Stimulated activated CD4-positive, alpha-beta T cell treated with anti-CD3 and anti-CD28 coated beads, Interleukin-2, amount 100 ng/mL, for 48 hours (primary cell): ENCODE measurements at regions not wholly inside any gene's neighbourhood (a gene's known extent, or its start where the extent isn't known, plus 50 kb on each side); places are given as distances from the start of the nearest gene placed in this dataset.
"Not testable (repeated sequence)": the region's sequence is repeated elsewhere in the genome, so short reads cannot be mapped to it uniquely, and the experiment has no call there.

Experiments used
- DNase-seq, 2 donors: peaks; one replicate each; pipeline ENCODE4 v3.0.0-alpha.2; 2020

GRCh38 chr12:90682398-90682797, 272.6 kb downstream of the CCER1 start:
- DNase-seq = no peak

- no peak for DNase-seq
Measured at GRCh38 chr12:90679674-90680073, 275.3 kb downstream of the CCER1 start.

DNA sequence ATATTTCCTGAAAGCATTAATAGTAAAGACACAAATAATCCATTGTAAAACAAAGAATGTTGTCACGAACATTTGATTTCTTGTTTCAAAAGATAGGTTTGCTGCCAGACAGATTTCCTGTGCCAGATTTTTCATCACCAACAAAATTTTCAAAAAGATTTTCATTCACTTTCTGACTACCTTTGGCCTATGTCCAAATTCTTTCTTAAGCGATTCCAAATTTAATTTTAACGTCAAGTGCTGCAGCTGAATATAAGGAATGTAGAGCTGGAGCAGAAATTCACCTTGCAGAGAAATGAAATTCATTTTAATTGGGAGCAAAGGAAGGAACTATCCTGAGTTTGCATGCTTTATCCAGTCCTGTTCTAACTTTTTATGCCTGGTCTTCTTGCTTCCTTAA, 277.4 kb downstream of the CCER1 start:
- DNase-seq = no peak

- DNase-seq = no peak
Measured at GRCh38 chr12:90677055-90677454, 277.9 kb downstream of the CCER1 start.

- DNase-seq = no peak
Measured at GRCh38 chr12:90675106-90675505, 279.9 kb downstream of the CCER1 start.

- DNase-seq = no peak
Measured at GRCh38 chr12:90672081-90672480, 282.9 kb downstream of the CCER1 start.

DNA sequence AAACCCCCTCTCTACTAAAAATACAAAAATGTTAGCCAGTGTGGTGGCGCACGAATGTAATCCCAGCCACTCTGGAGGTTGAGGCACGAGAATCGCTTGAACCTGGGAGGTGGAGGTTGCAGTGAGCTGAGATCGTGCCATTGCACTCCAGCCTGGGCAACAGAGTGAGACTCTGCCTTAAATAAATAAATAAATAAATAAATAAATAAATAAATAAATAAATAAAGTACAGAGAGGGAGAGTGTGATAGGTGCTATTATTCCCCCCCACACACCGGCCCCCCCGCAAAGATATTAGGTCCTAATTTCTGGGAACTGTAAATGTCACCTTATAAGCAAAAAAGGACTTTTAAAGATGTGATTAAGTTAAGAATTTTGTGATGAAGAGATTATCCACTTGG, 291.0 kb downstream of the CCER1 start:
- not testable (repeated sequence) for DNase-seq

- no peak for DNase-seq
Measured at GRCh38 chr12:90659060-90659459, 295.9 kb downstream of the CCER1 start.

DNA sequence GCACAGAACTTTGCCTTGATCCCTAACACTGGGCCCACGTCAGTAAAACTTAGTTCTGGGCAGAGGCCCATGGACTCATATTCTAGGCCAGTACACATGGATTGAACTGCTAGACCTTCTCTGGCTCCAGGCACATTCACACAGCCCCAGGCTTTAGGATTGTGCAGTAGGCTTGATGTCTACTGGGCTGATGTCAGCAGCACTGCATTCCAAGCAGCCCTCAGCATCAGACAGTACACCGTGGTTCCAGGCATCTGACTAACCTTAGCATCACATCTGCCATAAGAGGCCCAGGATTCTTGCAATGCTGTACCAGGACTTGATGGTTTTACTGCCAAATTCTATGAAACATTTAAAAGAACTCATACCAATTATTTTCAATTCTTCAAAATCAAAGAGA, 301.9 kb downstream of the CCER1 start:
- no peak for DNase-seq

GRCh38 chr12:90652280-90652679, 302.7 kb downstream of the CCER1 start:
- no peak for DNase-seq

GRCh38 chr12:90645181-90645580, 309.8 kb downstream of the CCER1 start:
- no peak for DNase-seq

DNA sequence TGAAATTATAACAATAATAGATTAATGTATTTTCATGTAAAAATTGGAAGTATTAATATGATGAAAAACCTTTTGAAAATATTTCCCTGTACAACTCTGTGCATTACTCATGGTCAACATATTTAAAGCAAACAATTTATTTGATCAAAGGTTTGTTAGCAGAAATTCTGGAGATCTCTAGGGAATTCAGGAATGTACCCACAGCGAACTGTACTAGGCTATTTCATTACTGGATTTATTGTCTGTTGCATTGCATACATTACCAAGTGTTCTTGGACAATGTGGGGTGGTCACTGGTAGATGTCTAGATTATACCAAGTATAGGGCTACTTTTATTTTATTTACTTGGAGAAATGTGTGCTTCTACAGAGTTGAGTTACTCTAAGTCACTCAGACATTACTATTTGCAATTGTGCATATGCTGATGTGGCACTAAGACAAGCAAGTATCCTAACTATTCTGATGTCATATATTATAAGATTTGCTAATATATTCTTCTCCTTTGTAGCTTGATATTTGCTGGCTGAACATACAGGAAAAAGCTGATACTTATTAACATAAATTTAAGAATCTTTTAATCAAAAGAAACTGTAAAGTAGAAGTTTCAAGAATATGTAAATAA, 323.3 kb downstream of the CCER1 start:
- DNase-seq = no peak

DNA sequence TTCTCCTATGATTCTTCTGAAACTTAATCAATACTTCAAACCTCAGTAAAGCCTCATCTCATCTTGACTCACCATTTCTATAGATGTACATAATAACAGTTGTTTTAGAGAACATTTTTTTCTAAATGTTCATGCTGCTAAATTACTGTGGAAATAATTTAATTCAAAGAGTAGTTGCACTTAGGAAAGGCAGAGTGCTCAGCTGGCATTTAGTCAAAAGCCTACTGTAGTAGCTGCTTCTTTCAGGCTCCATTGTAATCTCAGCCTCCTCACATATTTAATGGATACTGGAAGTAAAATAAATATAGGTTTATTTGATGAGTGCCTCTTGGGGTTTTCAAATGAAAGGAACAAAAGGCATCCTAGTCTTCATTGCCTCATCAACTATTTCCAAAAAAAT, 325.0 kb downstream of the CCER1 start:
- DNase-seq = no peak

DNA sequence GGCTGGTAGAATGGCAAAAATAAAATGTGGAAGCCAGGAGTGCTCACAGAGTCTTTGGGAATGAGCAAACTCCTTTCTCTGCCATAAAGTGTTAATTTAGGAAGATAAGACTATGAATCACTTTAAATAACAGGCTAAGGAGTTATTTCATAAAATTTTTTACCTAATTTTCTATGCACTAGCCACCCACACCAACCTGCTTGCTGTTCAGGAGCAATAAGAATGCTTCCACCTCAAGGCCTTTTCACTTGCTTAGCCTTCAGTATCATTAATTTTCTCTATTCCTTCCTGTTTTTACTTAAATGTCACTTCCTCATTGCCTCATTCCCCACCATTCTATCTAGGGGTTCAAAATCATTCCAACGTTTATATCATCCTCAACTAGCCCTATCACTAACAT, 326.8 kb downstream of the CCER1 start:
- DNase-seq = no peak

DNA sequence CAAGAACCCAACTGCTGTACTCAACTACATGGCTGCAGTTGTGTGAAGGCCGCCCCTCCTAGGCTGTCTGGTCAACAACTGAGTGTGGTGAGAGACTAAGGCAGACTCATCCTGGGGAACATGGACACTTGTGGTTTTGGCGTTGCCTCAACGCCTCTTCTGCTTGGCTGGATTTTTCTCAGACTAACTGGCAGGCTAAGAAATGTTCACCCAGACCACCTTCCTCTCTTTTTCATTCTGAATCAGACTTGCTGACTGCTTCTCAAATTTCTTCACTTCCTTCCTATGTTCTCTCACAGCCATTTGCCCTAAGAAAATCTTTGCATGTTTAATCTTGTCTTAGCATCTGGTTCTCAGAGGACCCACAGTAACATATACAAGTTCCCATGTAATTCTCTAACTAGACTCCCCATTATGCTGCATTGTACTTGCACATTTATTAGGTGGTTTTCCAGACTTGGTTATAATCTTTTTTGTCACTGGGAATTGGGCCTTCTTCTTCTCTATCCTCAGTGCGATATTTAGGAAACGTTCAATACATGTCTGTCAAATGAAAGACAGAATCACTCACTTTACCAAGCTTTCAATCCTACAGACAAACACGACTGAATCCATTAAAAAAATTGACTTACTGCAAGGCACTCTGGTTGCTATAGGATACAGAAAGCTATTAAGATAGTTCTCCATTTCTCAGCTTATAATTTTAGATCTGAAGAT, 327.6 kb downstream of the CCER1 start:
- DNase-seq = no peak

- DNase-seq = no peak
Measured at GRCh38 chr12:90622431-90622830, 332.5 kb downstream of the CCER1 start.

DNA sequence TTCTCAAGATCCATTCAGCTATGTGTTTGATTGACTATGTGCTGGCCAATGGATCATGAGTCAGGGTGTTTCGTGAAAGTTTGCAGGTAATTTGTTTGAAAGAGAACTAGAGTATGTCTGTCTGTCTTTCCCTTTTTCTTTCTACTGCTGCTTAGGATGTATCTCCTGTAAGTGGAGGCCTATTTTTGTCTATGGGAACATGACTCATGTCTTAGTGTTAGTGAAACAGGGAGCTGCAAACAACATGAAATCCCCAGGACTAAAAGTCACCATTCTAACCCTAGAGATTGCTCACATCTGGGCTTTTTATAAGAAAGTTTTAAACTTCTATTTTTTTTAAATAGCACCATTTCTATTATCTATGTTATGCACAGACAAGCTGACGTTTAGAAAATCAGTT, 333.0 kb downstream of the CCER1 start:
- no peak for DNase-seq

- DNase-seq = no peak
Measured at GRCh38 chr12:90619943-90620342, 335.0 kb downstream of the CCER1 start.

GRCh38 chr12:90618586-90618985, 336.4 kb downstream of the CCER1 start:
- DNase-seq = no peak

DNA sequence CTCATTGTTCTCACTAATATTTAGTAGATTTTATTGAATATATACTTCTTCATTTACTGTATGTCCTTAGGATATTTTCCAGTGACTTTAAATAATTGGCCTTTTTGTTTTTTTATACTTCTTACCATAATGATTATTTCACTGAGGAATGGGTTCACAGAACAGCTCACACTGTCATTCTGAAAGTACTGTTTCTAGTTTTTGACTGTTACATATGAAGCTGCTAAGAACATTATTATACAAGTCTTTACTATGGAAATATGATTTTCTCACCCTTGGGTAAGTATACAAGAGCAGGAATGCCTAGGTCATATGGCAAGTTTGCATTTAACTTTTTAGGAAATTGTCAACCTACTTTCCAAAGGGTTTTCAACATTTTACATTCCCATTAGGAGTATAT, 343.1 kb downstream of the CCER1 start:
- no peak for DNase-seq

DNA sequence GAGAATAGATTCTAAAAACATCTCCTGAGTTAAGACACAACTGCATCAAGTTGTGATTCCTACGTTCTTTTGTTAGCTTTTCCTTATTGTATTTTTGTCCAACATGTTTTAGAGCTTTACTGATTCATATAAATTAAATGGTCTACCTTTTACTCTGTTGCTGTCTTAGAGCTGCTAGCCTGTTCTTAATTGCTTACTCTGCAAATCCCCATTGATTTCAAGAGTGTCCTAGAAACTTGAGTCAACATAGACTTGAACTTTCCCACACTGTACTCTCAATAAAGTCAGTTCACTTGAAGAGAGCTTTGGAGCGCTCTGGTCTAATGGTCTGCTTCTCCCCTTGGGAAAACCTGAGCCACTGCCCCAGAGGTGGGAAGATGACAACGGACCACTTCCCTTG, 343.9 kb downstream of the CCER1 start:
- DNase-seq = no peak

DNA sequence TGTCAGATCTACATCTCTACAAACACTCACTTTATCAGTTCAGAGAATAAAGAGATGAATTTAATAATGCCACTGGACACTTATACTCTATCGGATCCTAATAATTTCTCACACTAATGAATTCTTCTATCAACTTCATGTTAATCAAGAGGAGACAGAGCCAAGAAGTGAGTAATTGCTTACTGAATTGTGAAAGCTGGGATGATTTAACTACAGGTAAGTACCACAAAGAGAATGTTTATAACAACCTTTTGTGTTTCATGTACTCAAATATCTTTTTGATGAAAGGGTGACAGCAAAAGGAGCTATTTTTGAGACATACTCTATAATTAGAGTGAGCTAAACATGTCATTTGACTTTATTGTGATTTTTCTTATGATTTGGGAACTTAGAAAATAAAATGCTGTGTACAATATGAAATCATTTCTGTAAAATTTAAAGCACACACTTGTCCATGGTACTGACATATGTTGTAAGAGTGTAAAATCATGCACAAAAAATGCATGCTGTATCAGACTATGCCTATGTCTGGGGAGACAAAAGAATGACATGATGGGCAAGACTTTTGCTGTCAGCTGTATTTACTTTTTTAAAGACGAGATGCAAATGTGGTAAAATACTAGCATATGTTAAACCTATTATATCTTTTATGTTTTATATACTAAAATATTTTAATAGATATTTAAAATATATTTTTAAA, 361.2 kb downstream of the CCER1 start:
- no peak for DNase-seq

DNA sequence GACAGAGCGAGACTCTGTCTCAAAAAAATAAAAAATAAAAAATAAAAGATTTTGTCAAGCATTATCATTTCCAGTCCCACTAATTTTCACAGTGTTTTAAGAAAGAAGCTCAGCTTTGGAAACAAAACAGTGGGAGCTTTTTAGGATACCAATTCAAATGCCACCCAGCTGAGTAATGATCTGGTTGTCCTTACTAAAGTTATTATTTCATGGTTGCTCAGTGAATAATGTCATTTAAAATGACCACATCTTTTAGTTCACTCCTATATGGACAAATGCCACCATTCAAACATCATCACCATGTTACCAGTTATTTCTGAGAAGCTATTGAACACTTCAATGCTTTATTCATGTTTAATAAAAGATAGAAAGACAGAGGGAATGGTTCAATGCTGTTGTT, 365.0 kb downstream of the CCER1 start:
- no peak for DNase-seq

- DNase-seq = no peak
Measured at GRCh38 chr12:90585640-90586304, 369.2 kb downstream of the CCER1 start.
